ENCODE measurements at regions not wholly inside any gene's neighbourhood (a gene's known extent, or its start where the extent isn't known, plus 50 kb on each side); places are given as distances from the start of the nearest gene placed in this dataset.
"Not testable (repeated sequence)": the region's sequence is repeated elsewhere in the genome, so short reads cannot be mapped to it uniquely, and the experiment has no call there.

- DNase-seq (ENCODE audit: low spot score) = no peak
These were observed 578.2 kb downstream of the MEI4 start for GRCh38 chr6:78231002-78231401.

- no peak for DNase-seq (ENCODE audit: low spot score)
These were observed 590.7 kb downstream of the MEI4 start for GRCh38 chr6:78243519-78243918.

GRCh38 chr6:78251931-78252330 is 599.1 kb downstream of the MEI4 start:
- no peak for DNase-seq (ENCODE audit: low spot score)

- no peak for DNase-seq (ENCODE audit: low spot score)
These were observed 600.8 kb downstream of the MEI4 start for GRCh38 chr6:78253618-78254017.

GRCh38 chr6:78259935-78260334 is 607.1 kb downstream of the MEI4 start:
- no peak for DNase-seq (ENCODE audit: low spot score)

- not testable (repeated sequence) for DNase-seq (ENCODE audit: low spot score)
These were observed 606.9 kb upstream of the IRAK1BP1 start for GRCh38 chr6:78260427-78260826.

- DNase-seq (ENCODE audit: low spot score) = no peak
These were observed 598.5 kb upstream of the IRAK1BP1 start for GRCh38 chr6:78268591-78269452.

GRCh38 chr6:78300885-78301284 is 566.5 kb upstream of the IRAK1BP1 start:
- DNase-seq (ENCODE audit: low spot score) = no peak

- DNase-seq (ENCODE audit: low spot score) = no peak
These were observed 564.9 kb upstream of the IRAK1BP1 start for GRCh38 chr6:78302411-78302810.

- no peak for DNase-seq (ENCODE audit: low spot score)
These were observed 559.3 kb upstream of the IRAK1BP1 start for GRCh38 chr6:78308025-78308424.

- no peak for DNase-seq (ENCODE audit: low spot score)
These were observed 545.1 kb upstream of the IRAK1BP1 start for GRCh38 chr6:78322068-78322845.

GRCh38 chr6:78324213-78324612 is 543.1 kb upstream of the IRAK1BP1 start:
- DNase-seq (ENCODE audit: low spot score) = no peak

- no peak for DNase-seq (ENCODE audit: low spot score)
These were observed 526.6 kb upstream of the IRAK1BP1 start for GRCh38 chr6:78340755-78341154.

GRCh38 chr6:78345882-78346281 is 521.5 kb upstream of the IRAK1BP1 start:
- DNase-seq (ENCODE audit: low spot score) = no peak

GRCh38 chr6:78347191-78347916 is 520.0 kb upstream of the IRAK1BP1 start:
- no peak for DNase-seq (ENCODE audit: low spot score)

- no peak for DNase-seq (ENCODE audit: low spot score)
These were observed 514.3 kb upstream of the IRAK1BP1 start for GRCh38 chr6:78353040-78353439.

- no peak for DNase-seq (ENCODE audit: low spot score)
These were observed 503.7 kb upstream of the IRAK1BP1 start for GRCh38 chr6:78363688-78364087.

- DNase-seq (ENCODE audit: low spot score) = no peak
These were observed 501.9 kb upstream of the IRAK1BP1 start for GRCh38 chr6:78365473-78365872.

- no peak for DNase-seq (ENCODE audit: low spot score)
These were observed 490.3 kb upstream of the IRAK1BP1 start for GRCh38 chr6:78377056-78377455.

- DNase-seq (ENCODE audit: low spot score) = no peak
These were observed 487.4 kb upstream of the IRAK1BP1 start for GRCh38 chr6:78379982-78380381.

GRCh38 chr6:78380541-78380940 is 486.8 kb upstream of the IRAK1BP1 start:
- DNase-seq (ENCODE audit: low spot score) = no peak

GRCh38 chr6:78383968-78384367 is 483.4 kb upstream of the IRAK1BP1 start:
- no peak for DNase-seq (ENCODE audit: low spot score)

- not testable (repeated sequence) for DNase-seq (ENCODE audit: low spot score)
These were observed 480.5 kb upstream of the IRAK1BP1 start for GRCh38 chr6:78386854-78387253.

Measured in iPS-NIHi11 (cell line).